ENCODE measurements at regions not wholly inside any gene's neighbourhood (a gene's known extent, or its start where the extent isn't known, plus 50 kb on each side); places are given as distances from the start of the nearest gene placed in this dataset.

- no peak for TF ChIP-seq RCOR1 (IDR thresholded peaks at IDR 0.05; ENCODE audit: insufficient replicate concordance, low read length)
- no peak for TF ChIP-seq MXI1 (IDR thresholded peaks at IDR 0.05; ENCODE audit: borderline replicate concordance, low read depth, low read length)
- TF ChIP-seq, protein P1, sequence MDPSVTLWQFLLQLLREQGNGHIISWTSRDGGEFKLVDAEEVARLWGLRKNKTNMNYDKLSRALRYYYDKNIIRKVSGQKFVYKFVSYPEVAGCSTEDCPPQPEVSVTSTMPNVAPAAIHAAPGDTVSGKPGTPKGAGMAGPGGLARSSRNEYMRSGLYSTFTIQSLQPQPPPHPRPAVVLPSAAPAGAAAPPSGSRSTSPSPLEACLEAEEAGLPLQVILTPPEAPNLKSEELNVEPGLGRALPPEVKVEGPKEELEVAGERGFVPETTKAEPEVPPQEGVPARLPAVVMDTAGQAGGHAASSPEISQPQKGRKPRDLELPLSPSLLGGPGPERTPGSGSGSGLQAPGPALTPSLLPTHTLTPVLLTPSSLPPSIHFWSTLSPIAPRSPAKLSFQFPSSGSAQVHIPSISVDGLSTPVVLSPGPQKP (IDR thresholded peaks at IDR 0.05; ENCODE audit: borderline replicate concordance, low read depth, low read length), result no peak
- TF ChIP-seq MAFK (IDR thresholded peaks at IDR 0.05; ENCODE audit: low read depth, low read length), result no peak
- no peak for TF ChIP-seq NFE2L2 (IDR thresholded peaks at IDR 0.05; ENCODE audit: low read depth, low read length)
- no peak for TF ChIP-seq CEBPB (IDR thresholded peaks at IDR 0.05; ENCODE audit: low read depth, low read length)
- no peak for TF ChIP-seq BHLHE40 (IDR thresholded peaks at IDR 0.05; ENCODE audit: low read depth, low read length)
- TF ChIP-seq CHD1 (IDR thresholded peaks at IDR 0.05; ENCODE audit: low read depth, low read length), result no peak
- TF ChIP-seq SMC3 (IDR thresholded peaks at IDR 0.05; ENCODE audit: low read depth, low read length), result no peak
- TF ChIP-seq RFX5 (IDR thresholded peaks at IDR 0.05; ENCODE audit: low read depth, low read length), result no peak
- no peak for TF ChIP-seq CTCF (conservative IDR thresholded peaks at IDR 0.05; ENCODE audit: low read depth, low read length)
- no peak for TF ChIP-seq MAZ (IDR thresholded peaks at IDR 0.05; ENCODE audit: borderline replicate concordance, low read depth, low read length)
- no peak for TF ChIP-seq FOS (IDR thresholded peaks at IDR 0.05; ENCODE audit: low read depth, low read length)
- TF ChIP-seq POLR2A (IDR thresholded peaks at IDR 0.05; ENCODE audit: low read depth, low read length), result no peak
- TF ChIP-seq, protein P2, sequence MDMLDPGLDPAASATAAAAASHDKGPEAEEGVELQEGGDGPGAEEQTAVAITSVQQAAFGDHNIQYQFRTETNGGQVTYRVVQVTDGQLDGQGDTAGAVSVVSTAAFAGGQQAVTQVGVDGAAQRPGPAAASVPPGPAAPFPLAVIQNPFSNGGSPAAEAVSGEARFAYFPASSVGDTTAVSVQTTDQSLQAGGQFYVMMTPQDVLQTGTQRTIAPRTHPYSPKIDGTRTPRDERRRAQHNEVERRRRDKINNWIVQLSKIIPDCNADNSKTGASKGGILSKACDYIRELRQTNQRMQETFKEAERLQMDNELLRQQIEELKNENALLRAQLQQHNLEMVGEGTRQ (IDR thresholded peaks at IDR 0.05; ENCODE audit: low read depth, low read length), result no peak
- no peak for TF ChIP-seq RAD21 (IDR thresholded peaks at IDR 0.05; ENCODE audit: low read length)
- no peak overlapping the region for H3K23ac ChIP-seq (ENCODE audit: low read depth, low read length)
- no peak overlapping the region for H2AK9ac ChIP-seq (replicated peaks; ENCODE audit: low read depth, low read length, poor library complexity)
- H2AK5ac ChIP-seq (ENCODE audit: low read depth, low read length), result no peak overlapping the region
- no peaks in the 10 kb centered on the region for H3K27me3 ChIP-seq (ENCODE audit: control insufficient read depth, insufficient read depth, low read length)
- POLR2A ChIA-PET (ENCODE audit: unreplicated experiment), result no interaction called here
- H3K36me3 ChIP-seq (ENCODE audit: control insufficient read depth, insufficient read depth, low read length), result no peaks in the 10 kb centered on the region
- DNase-seq (no peak), ATAC-seq (ENCODE audit: low read depth) (no peak)
- H3K18ac ChIP-seq (ENCODE audit: low read depth, low read length), result no peak overlapping the region; the same call in 1 of the 2 replicates
- H3K79me1 ChIP-seq (ENCODE audit: low read depth in 1 of 2, low read length in 2 of 2), result no peaks in the 10 kb centered on the region
- H2BK5ac ChIP-seq (ENCODE audit: low read depth, low read length, poor library complexity, severe bottlenecking), result no peak overlapping the region
- dilution Hi-C loops (cut with HindIII; ENCODE audit: low sequenced_read_pairs, unreplicated experiment), result no loop called here
- no peak overlapping the region for H2BK20ac ChIP-seq (ENCODE audit: low read depth, low read length)
- no peak overlapping the region for H3K4me3 ChIP-seq (ENCODE audit: insufficient read depth, low read depth, low read length)
- no peaks in the 10 kb centered on the region for H3K9me3 ChIP-seq (ENCODE audit: control insufficient read depth, insufficient read depth, low read length)
- intact Hi-C loops (cut with micrococcal nuclease), result no loop called here
- no peaks in the 10 kb centered on the region for H3K9me1 ChIP-seq (ENCODE audit: insufficient read depth, low read length)
- H4K8ac ChIP-seq (ENCODE audit: low read depth in 2 of 2, low read length in 2 of 2), result no peak overlapping the region
- CTCF ChIA-PET, result no interaction called here
- no peak overlapping the region for H4K91ac ChIP-seq (ENCODE audit: insufficient read depth, low read depth, low read length)
- no peaks in the 10 kb centered on the region for H3K4me1 ChIP-seq (ENCODE audit: control insufficient read depth, insufficient read depth, low read length)
- H2BK120ac ChIP-seq (ENCODE audit: low read depth, low read length), result no peak overlapping the region
- no TSS peak for BruUV-seq (replicated peaks)
- H2BK15ac ChIP-seq (ENCODE audit: low read depth, low read length), result no peak overlapping the region
- no peak overlapping the region for H3K9ac ChIP-seq (ENCODE audit: low read depth, low read length)
- H3K4ac ChIP-seq (ENCODE audit: low read depth, low read length), result no peak overlapping the region
- in situ Hi-C loops (cut with MboI; ENCODE audit: low sequenced_read_pairs), result no loop called here
- H3K4me2 ChIP-seq (ENCODE audit: low read depth, low read length), result no peak overlapping the region
- WGBS, 2 experiments (ENCODE audit: extremely low coverage in 2 of 2, insufficient read length in 1 of 2), result no CpG with 5 or more reads among the region's 5 CpGs
- H2AFZ ChIP-seq (replicated peaks; ENCODE audit: low read length, poor library complexity), result no peak overlapping the region
- H3K14ac ChIP-seq (replicated peaks; ENCODE audit: low read depth, low read length), result no peak overlapping the region; the same call in 1 of the 2 replicates
- no peak overlapping the region for H3K27ac ChIP-seq (ENCODE audit: insufficient read depth, low read length)
- H4K20me1 ChIP-seq (ENCODE audit: insufficient read depth, low read length), result no peaks in the 10 kb centered on the region
- H3K56ac ChIP-seq (ENCODE audit: extremely low read depth, insufficient read depth, low read length), result no peak overlapping the region
- no peak overlapping the region for H4K5ac ChIP-seq (ENCODE audit: low read depth, low read length)
Measured at GRCh38 chr13:47508527-47509228, 492.4 kb downstream of the SUCLA2 start.
